GM23248 (cell line): ENCODE measurements at regions not wholly inside any gene's neighbourhood (a gene's known extent, or its start where the extent isn't known, plus 50 kb on each side); places are given as distances from the start of the nearest gene placed in this dataset.

Source experiments
- EZH2 ChIP-seq: fragments of 200-600 bp; sonication (generic); IDR thresholded peaks from 2 replicates; pipeline ENCODE4 v1.6.1; 2018; ENCODE audit warnings: antibody characterized with exemption, mild to moderate bottlenecking; ENCODE audit not compliant: insufficient read depth, poor library complexity, severe bottlenecking
- EZH2phosphoT487 ChIP-seq: fragments of 200-600 bp; sonication (generic); IDR thresholded peaks from 2 replicates; pipeline ENCODE4 v1.6.1; 2018; ENCODE audit warnings: antibody characterized with exemption, moderate library complexity, mild to moderate bottlenecking, low read depth; ENCODE audit not compliant: insufficient read depth

DNA sequence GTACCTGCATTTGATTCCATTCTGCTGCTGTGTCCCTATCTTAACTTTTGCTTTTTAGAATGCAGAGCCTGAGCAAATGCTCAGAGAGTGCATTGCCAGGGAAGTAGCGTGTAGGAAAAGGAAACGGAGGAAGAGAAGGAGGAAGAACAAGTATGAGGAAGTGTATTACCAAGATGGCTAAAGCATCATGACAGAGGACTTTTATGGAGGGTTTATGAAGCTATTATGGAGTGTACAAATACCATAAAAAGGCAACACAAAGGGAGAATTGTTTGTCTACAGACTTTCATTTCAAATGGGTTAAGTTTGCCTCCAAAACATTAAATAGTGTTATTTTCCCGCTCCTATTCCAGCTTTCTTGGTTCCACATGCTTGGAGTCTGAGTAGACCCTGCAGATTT is 1899.8 kb upstream of the NUDT12 start:
- no peak for TF ChIP-seq EZH2phosphoT487
- TF ChIP-seq EZH2: no peak
